C4-2B (cell line): ENCODE measurements at regions not wholly inside any gene's neighbourhood (a gene's known extent, or its start where the extent isn't known, plus 50 kb on each side); places are given as distances from the start of the nearest gene placed in this dataset.

Source experiments
- CTCF ChIP-seq: fragments of 450-650 bp; conservative IDR thresholded peaks from 2 replicates; pipeline ENCODE4 v1.5.1; 2017; ENCODE audit warnings: mild to moderate bottlenecking
- ZFX ChIP-seq: fragments of 450-650 bp; IDR thresholded peaks from 2 replicates; pipeline ENCODE4 v1.6.1; 2017

- TF ChIP-seq CTCF = no peak
- no peak for TF ChIP-seq ZFX
These were observed 93.6 kb downstream of the GPR37 start for GRCh38 chr7:124672011-124672410.
